Brain microvascular endothelial cell (primary cell): ENCODE measurements at regions not wholly inside any gene's neighbourhood (a gene's known extent, or its start where the extent isn't known, plus 50 kb on each side); places are given as distances from the start of the nearest gene placed in this dataset.

ENCODE experiments used
- DNase-seq: peaks from one replicate; pipeline ENCODE4 v3.0.0-alpha.2; 2020
- H3K27ac ChIP-seq: fragments of 250-450 bp; sonication (Bioruptor Pico); 2 replicates; pipeline ENCODE4 v1.5.1; 2020; ENCODE audit warnings: mild to moderate bottlenecking, moderate library complexity
- H3K27me3 ChIP-seq: fragments of 250-450 bp; sonication (Bioruptor Pico); replicated peaks from 2 replicates; pipeline ENCODE4 v1.5.1; 2020; ENCODE audit warnings: mild to moderate bottlenecking
- H3K36me3 ChIP-seq: fragments of 250-450 bp; sonication (Bioruptor Pico); replicated peaks from 2 replicates; pipeline ENCODE4 v1.5.1; 2020; ENCODE audit warnings: mild to moderate bottlenecking
- H3K4me3 ChIP-seq: 2 replicates; pipeline ENCODE4 v1.5.1; 2011; ENCODE audit warnings: low read depth, mild to moderate bottlenecking, control low read depth, low read length, moderate library complexity
- CTCF ChIP-seq: IDR thresholded peaks from 2 replicates; pipeline ENCODE4 v1.5.1; 2011; ENCODE audit warnings: low read depth, mild to moderate bottlenecking, moderate library complexity, low read length, control low read depth, inconsistent platforms; ENCODE audit errors: missing control alignments
- in situ Hi-C: cut with HindIII; loops from 2 replicates; pipeline ENCODE4 v1.10.0; 2017; ENCODE audit warnings: low sequenced_read_pairs, low pct_ligation_motif_present

- Histone ChIP-seq H3K27ac (no peak overlapping the region), H3K4me3 (no peak overlapping the region), H3K36me3 (no peaks in the 10 kb centered on the region), H3K27me3 (no peaks in the 10 kb centered on the region)
- no peak for DNase-seq
- no peak for TF ChIP-seq CTCF
- in situ Hi-C loops = no loop called here
Measured at GRCh38 chr18:53952700-53953099, 271.8 kb downstream of the MBD2 start.

- no peaks in the 10 kb centered on the region for H3K36me3 ChIP-seq
- no peak for DNase-seq
- in situ Hi-C loops = no loop called here
- H3K4me3 ChIP-seq = no peak overlapping the region
- H3K27me3 ChIP-seq = no peaks in the 10 kb centered on the region
- H3K27ac ChIP-seq = no peak overlapping the region
- TF ChIP-seq CTCF = no peak
Measured at GRCh38 chr18:53950545-53950944, 273.9 kb downstream of the MBD2 start.

- Histone ChIP-seq H3K27ac (no peak overlapping the region), H3K27me3 (no peaks in the 10 kb centered on the region), H3K36me3 (no peaks in the 10 kb centered on the region), H3K4me3 (no peak overlapping the region)
- no peak for DNase-seq
- in situ Hi-C loops = no loop called here
- no peak for TF ChIP-seq CTCF
Measured at GRCh38 chr18:53948991-53949390, 275.5 kb downstream of the MBD2 start.

GRCh38 chr18:53947092-53947640 lies 277.3 kb downstream of the MBD2 start:
- Histone ChIP-seq H3K27ac (no peak overlapping the region), H3K27me3 (no peaks in the 10 kb centered on the region), H3K4me3 (no peak overlapping the region), H3K36me3 (no peaks in the 10 kb centered on the region)
- no peak for TF ChIP-seq CTCF
- in situ Hi-C loops = no loop called here
- no peak for DNase-seq

- no peak overlapping the region for H3K27ac ChIP-seq
- DNase-seq = no peak
- in situ Hi-C loops = no loop called here
- no peak for TF ChIP-seq CTCF
- no peak overlapping the region for H3K4me3 ChIP-seq
- no peaks in the 10 kb centered on the region for H3K36me3 ChIP-seq
- H3K27me3 ChIP-seq = no peaks in the 10 kb centered on the region
Measured at GRCh38 chr18:53946594-53946993, 277.9 kb downstream of the MBD2 start.

- H3K27ac ChIP-seq = no peak overlapping the region
- no peak for DNase-seq
- no peak overlapping the region for H3K4me3 ChIP-seq
- in situ Hi-C loops = no loop called here
- no peaks in the 10 kb centered on the region for H3K36me3 ChIP-seq
- TF ChIP-seq CTCF = no peak
- no peaks in the 10 kb centered on the region for H3K27me3 ChIP-seq
Measured at GRCh38 chr18:53944721-53945120, 279.7 kb downstream of the MBD2 start.
